ENCODE measurements at regions not wholly inside any gene's neighbourhood (a gene's known extent, or its start where the extent isn't known, plus 50 kb on each side); places are given as distances from the start of the nearest gene placed in this dataset.

- H3K27me3 ChIP-seq (ENCODE audit: insufficient read depth, low read length) = no peaks in the 10 kb centered on the region
- no peak overlapping the region for H3K4me3 ChIP-seq (ENCODE audit: low read depth, low read length, poor library complexity, severe bottlenecking)
- H3K27ac ChIP-seq (ENCODE audit: low read depth, low read length, poor library complexity, severe bottlenecking) = no peak overlapping the region
- no peak overlapping the region for H3K4me2 ChIP-seq (ENCODE audit: low read length)
- no peaks in the 10 kb centered on the region for H3K9me3 ChIP-seq (ENCODE audit: low read length)
- TF ChIP-seq CTCF (IDR thresholded peaks at IDR 0.05; ENCODE audit: low read length) (no peak), EZH2 (IDR thresholded peaks at IDR 0.05; ENCODE audit: borderline replicate concordance, low read length) (no peak)
- H3K4me1 ChIP-seq (ENCODE audit: insufficient read depth, low read length, severe bottlenecking) = no peaks in the 10 kb centered on the region
- H3F3A ChIP-seq (ENCODE audit: insufficient read depth, low read length) = no peaks in the 10 kb centered on the region
- H3K36me3 ChIP-seq (ENCODE audit: insufficient read depth, low read length) = no peaks in the 10 kb centered on the region
- H3K9me2 ChIP-seq (ENCODE audit: low read depth, low read length) = no peaks in the 10 kb centered on the region
- H4K20me1 ChIP-seq (ENCODE audit: insufficient read depth, low read length) = no peaks in the 10 kb centered on the region
- H3K79me2 ChIP-seq (ENCODE audit: insufficient read depth, low read length) = no peaks in the 10 kb centered on the region
- no peak overlapping the region for H3K9ac ChIP-seq (ENCODE audit: low read length)
- H2AFZ ChIP-seq (ENCODE audit: low read length) = no peak overlapping the region
These were observed 62.0 kb upstream of the EGFR start for GRCh38 chr7:54956865-54957264.

DNA sequence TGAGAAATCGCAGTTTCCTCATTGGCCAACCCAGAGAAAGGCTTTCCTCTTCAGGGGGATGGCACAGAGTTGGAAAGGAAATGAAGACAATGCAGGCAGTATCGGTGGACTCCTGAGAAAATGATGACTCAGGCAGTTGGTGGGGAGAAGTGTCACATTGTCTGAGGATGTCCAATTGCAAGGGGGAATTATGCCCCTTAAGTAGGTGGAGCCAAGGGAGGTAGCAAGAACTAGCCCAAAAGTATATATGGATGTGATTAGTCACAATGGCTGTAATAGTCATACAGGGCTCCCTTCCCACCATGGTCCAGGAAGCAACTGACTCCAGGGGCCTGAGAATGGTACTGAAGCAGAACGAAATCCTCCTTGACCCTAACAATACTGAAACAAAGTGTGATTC is 58.3 kb upstream of the EGFR start:
- Histone ChIP-seq H3K36me3 (ENCODE audit: insufficient read depth, low read length) (no peaks in the 10 kb centered on the region), H3K79me2 (ENCODE audit: insufficient read depth, low read length) (no peaks in the 10 kb centered on the region), H4K20me1 (ENCODE audit: insufficient read depth, low read length) (no peaks in the 10 kb centered on the region), H3K4me1 (ENCODE audit: insufficient read depth, low read length, severe bottlenecking) (no peaks in the 10 kb centered on the region), H3K4me3 (ENCODE audit: low read depth, low read length, poor library complexity, severe bottlenecking) (no peak overlapping the region), H3F3A (ENCODE audit: insufficient read depth, low read length) (no peaks in the 10 kb centered on the region), H3K9me2 (ENCODE audit: low read depth, low read length) (no peaks in the 10 kb centered on the region), H3K4me2 (ENCODE audit: low read length) (no peak overlapping the region), H2AFZ (ENCODE audit: low read length) (no peak overlapping the region), H3K9ac (ENCODE audit: low read length) (no peak overlapping the region), H3K27ac (ENCODE audit: low read depth, low read length, poor library complexity, severe bottlenecking) (no peak overlapping the region), H3K27me3 (ENCODE audit: insufficient read depth, low read length) (no peaks in the 10 kb centered on the region), H3K9me3 (ENCODE audit: low read length) (no peaks in the 10 kb centered on the region)
- TF ChIP-seq EZH2 (IDR thresholded peaks at IDR 0.05; ENCODE audit: borderline replicate concordance, low read length) (no peak), CTCF (IDR thresholded peaks at IDR 0.05; ENCODE audit: low read length) (no peak)

- Histone ChIP-seq H3F3A (ENCODE audit: insufficient read depth, low read length) (no peaks in the 10 kb centered on the region), H3K4me1 (ENCODE audit: insufficient read depth, low read length, severe bottlenecking) (no peaks in the 10 kb centered on the region), H3K9me2 (ENCODE audit: low read depth, low read length) (no peaks in the 10 kb centered on the region), H3K4me2 (ENCODE audit: low read length) (no peak overlapping the region), H4K20me1 (ENCODE audit: insufficient read depth, low read length) (no peaks in the 10 kb centered on the region), H3K27me3 (ENCODE audit: insufficient read depth, low read length) (no peaks in the 10 kb centered on the region), H3K79me2 (ENCODE audit: insufficient read depth, low read length) (no peaks in the 10 kb centered on the region), H2AFZ (ENCODE audit: low read length) (no peak overlapping the region), H3K9me3 (ENCODE audit: low read length) (no peaks in the 10 kb centered on the region), H3K9ac (ENCODE audit: low read length) (no peak overlapping the region), H3K27ac (ENCODE audit: low read depth, low read length, poor library complexity, severe bottlenecking) (no peak overlapping the region), H3K4me3 (ENCODE audit: low read depth, low read length, poor library complexity, severe bottlenecking) (no peak overlapping the region), H3K36me3 (ENCODE audit: insufficient read depth, low read length) (no peaks in the 10 kb centered on the region)
- no peak for TF ChIP-seq CTCF (IDR thresholded peaks at IDR 0.05; ENCODE audit: low read length)
- no peak for TF ChIP-seq EZH2 (IDR thresholded peaks at IDR 0.05; ENCODE audit: borderline replicate concordance, low read length)
These were observed 57.4 kb upstream of the EGFR start for GRCh38 chr7:54961391-54961790.

Data from OCI-LY1 (cell line).